CD14-positive monocyte (primary cell): ENCODE measurements at regions not wholly inside any gene's neighbourhood (a gene's known extent, or its start where the extent isn't known, plus 50 kb on each side); places are given as distances from the start of the nearest gene placed in this dataset.

Source experiments
- DNase-seq, 3 donors: peaks; one replicate each; pipeline ENCODE4 v3.0.0-alpha.2; 2011 to 2022
- H2AFZ ChIP-seq: 2 replicates; pipeline ENCODE4 v1.6.0; 2012; ENCODE audit warnings: mild to moderate bottlenecking, low read depth, low read length, inconsistent platforms; ENCODE audit not compliant: insufficient read depth, poor library complexity, severe bottlenecking
- H3K27ac ChIP-seq, 2 donors: 1 replicate in 1 of 2; 2 replicates in 1 of 2; pipeline ENCODE4 v1.5.1; 2012 to 2013; ENCODE audit warnings: low read length in 2 of 2, control low read depth in 1 of 2, inconsistent platforms in 1 of 2, low read depth in 1 of 2, mild to moderate bottlenecking in 1 of 2
- H3K27me3 ChIP-seq, 2 donors: one replicate each; pipeline versions ENCODE4 v1.6.0 to v1.6.1; 2011 to 2013; ENCODE audit warnings: low read length in 2 of 2; ENCODE audit not compliant: control insufficient read depth in 2 of 2, insufficient read depth in 2 of 2
- H3K36me3 ChIP-seq, 2 donors: replicated peaks in 1 of 2; 1 replicate in 1 of 2; 2 replicates in 1 of 2; pipeline versions ENCODE4 v1.5.1 to v1.6.1; 2012 to 2013; ENCODE audit warnings: low read length in 2 of 2, control low read depth in 1 of 2, inconsistent platforms in 1 of 2, mild to moderate bottlenecking in 1 of 2; ENCODE audit not compliant: insufficient read depth in 2 of 2, control insufficient read depth in 1 of 2
- H3K4me1 ChIP-seq, 2 donors: 1 replicate in 1 of 2; 2 replicates in 1 of 2; pipeline versions ENCODE4 v1.5.1 to v1.6.1; 2012 to 2013; ENCODE audit warnings: low read length in 2 of 2, control low read depth in 1 of 2, inconsistent platforms in 1 of 2, mild to moderate bottlenecking in 1 of 2, moderate library complexity in 1 of 2; ENCODE audit not compliant: insufficient read depth in 2 of 2, control insufficient read depth in 1 of 2
- H3K4me2 ChIP-seq: replicated peaks from 2 replicates; pipeline ENCODE3; 2012; ENCODE audit warnings: low read length, moderate library complexity, mild to moderate bottlenecking; ENCODE audit not compliant: poor library complexity, severe bottlenecking; ENCODE audit errors: extremely low read depth
- H3K4me3 ChIP-seq, 3 experiments: fragments of 200-600 bp in 1 of 3; sonication (generic) in 1 of 3; replicated peaks in 1 of 3; 1 replicate in 2 of 3; 2 replicates in 1 of 3; pipeline ENCODE4 v1.5.1; 2011 to 2013; ENCODE audit warnings: low read length in 3 of 3, mild to moderate bottlenecking in 3 of 3, control low read depth in 2 of 3, low read depth in 2 of 3, inconsistent platforms in 1 of 3, moderate library complexity in 1 of 3
- H3K79me2 ChIP-seq: 2 replicates; pipeline ENCODE4 v1.6.0; 2012; ENCODE audit warnings: mild to moderate bottlenecking, control low read depth, inconsistent platforms, low read length, moderate library complexity; ENCODE audit not compliant: insufficient read depth
- H3K9ac ChIP-seq: 2 replicates; pipeline ENCODE4 v1.6.0; 2017; ENCODE audit warnings: low read length, mild to moderate bottlenecking; ENCODE audit not compliant: insufficient read depth, poor library complexity, severe bottlenecking
- H3K9me3 ChIP-seq, 2 donors: replicated peaks in 1 of 2; 1 replicate in 1 of 2; 2 replicates in 1 of 2; pipeline versions ENCODE4 v1.5.1 to v1.6.1; 2012 to 2013; ENCODE audit warnings: low read length in 2 of 2, control low read depth in 1 of 2; ENCODE audit not compliant: control insufficient read depth in 1 of 2, insufficient read depth in 1 of 2
- H4K20me1 ChIP-seq: 2 replicates; pipeline ENCODE4 v1.6.0; 2012; ENCODE audit warnings: mild to moderate bottlenecking, low read length, control low read depth, moderate library complexity; ENCODE audit not compliant: insufficient read depth
- H3K27ac Mint-ChIP-seq, 7 donors: one replicate each; pipeline ENCODE4 v1.8.0; 2020; ENCODE audit warnings: mild to moderate bottlenecking in 7 of 7, mixed read lengths in 7 of 7, moderate library complexity in 6 of 7, inconsistent platforms in 2 of 7
- H3K27me3 Mint-ChIP-seq, 3 donors: one replicate each; pipeline ENCODE4 v1.8.0; 2021 to 2022; ENCODE audit warnings: low read depth in 3 of 3, mild to moderate bottlenecking in 3 of 3, mixed read lengths in 3 of 3, moderate library complexity in 3 of 3, inconsistent platforms in 1 of 3
- H3K36me3 Mint-ChIP-seq, 2 donors: one replicate each; pipeline ENCODE4 v1.8.0; 2020; ENCODE audit warnings: mixed read lengths in 2 of 2, inconsistent platforms in 1 of 2, mild to moderate bottlenecking in 1 of 2
- H3K4me1 Mint-ChIP-seq: one replicate; pipeline ENCODE4 v1.8.0; 2020; ENCODE audit warnings: mild to moderate bottlenecking, mixed read lengths
- H3K4me3 Mint-ChIP-seq, 2 donors: one replicate each; pipeline ENCODE4 v1.8.0; 2020; ENCODE audit warnings: mild to moderate bottlenecking in 2 of 2, mixed read lengths in 2 of 2, moderate library complexity in 1 of 2
- H3K9me3 Mint-ChIP-seq, 7 donors: one replicate each; pipeline ENCODE4 v1.8.0; 2020 to 2022; ENCODE audit warnings: mixed read lengths in 7 of 7, mild to moderate bottlenecking in 6 of 7, moderate library complexity in 6 of 7, inconsistent platforms in 2 of 7
- WGBS: methylation state at CpG from one replicate; pipeline ENCODE4 v1.1.5; 2013; ENCODE audit warnings: missing lambda C conversion rate; ENCODE audit not compliant: insufficient coverage; 5-methylcytosine and 5-hydroxymethylcytosine counted together
- intact Hi-C, 2 donors: fragments of 100-400 bp; cut with micrococcal nuclease; formaldehyde crosslinking; loops; one replicate each; pipeline versions ENCODE4 v1.15.0 to v1.15.1; 2023
- TF ChIP-seq, protein P1 (sequence below): fragments of 200-600 bp; IDR thresholded peaks from one replicate; pipeline ENCODE4 v1.8.0; 2022; ENCODE audit warnings: antibody characterized with exemption, mild to moderate bottlenecking

DNA sequence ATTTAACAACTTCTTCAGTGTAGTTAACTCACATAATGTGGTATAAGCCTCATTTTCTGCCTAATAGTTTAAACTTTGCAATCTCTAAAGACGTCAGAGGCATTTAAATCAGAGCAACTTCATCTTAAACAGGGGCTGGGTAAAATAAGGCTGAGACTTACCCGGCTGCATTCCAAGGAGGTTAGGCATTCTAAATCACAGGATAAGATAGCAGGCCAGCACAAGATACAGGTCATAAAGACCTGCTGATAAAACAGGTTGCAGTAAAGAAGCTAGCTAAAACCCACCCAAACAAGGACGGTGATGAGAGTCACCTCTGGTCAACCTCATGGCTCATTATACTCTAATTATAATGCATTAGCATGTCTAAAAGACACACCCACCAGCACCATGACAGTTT lies 115.6 kb upstream of the PKP2 start:
- Mint-ChIP-seq H3K27ac (no peak overlapping the region), H3K4me3 (no peak overlapping the region), H3K4me1 (no peaks in the 10 kb centered on the region), H3K27me3 (peaks cover 0 to 2% (median 2%) of the 10 kb centered on the region in 3 donors), H3K36me3 (no peaks in the 10 kb centered on the region), H3K9me3 (peaks cover 10 to 20% (median 18%) of the 10 kb centered on the region in 7 donors)
- H3K79me2 ChIP-seq = no peaks in the 10 kb centered on the region
- H3K4me3 ChIP-seq = no peak overlapping the region
- intact Hi-C loops = no loop called here
- no peaks in the 10 kb centered on the region for H3K27me3 ChIP-seq
- H3K4me2 ChIP-seq = no peak overlapping the region
- H3K36me3 ChIP-seq = no peaks in the 10 kb centered on the region
- peaks cover 12 to 21% of the 10 kb centered on the region in 2 donors for H3K9me3 ChIP-seq
- H4K20me1 ChIP-seq = no peaks in the 10 kb centered on the region
- no peak for DNase-seq
- 60% methylated on average over 1 of the region's 3 CpGs for WGBS
- TF ChIP-seq, protein P1, sequence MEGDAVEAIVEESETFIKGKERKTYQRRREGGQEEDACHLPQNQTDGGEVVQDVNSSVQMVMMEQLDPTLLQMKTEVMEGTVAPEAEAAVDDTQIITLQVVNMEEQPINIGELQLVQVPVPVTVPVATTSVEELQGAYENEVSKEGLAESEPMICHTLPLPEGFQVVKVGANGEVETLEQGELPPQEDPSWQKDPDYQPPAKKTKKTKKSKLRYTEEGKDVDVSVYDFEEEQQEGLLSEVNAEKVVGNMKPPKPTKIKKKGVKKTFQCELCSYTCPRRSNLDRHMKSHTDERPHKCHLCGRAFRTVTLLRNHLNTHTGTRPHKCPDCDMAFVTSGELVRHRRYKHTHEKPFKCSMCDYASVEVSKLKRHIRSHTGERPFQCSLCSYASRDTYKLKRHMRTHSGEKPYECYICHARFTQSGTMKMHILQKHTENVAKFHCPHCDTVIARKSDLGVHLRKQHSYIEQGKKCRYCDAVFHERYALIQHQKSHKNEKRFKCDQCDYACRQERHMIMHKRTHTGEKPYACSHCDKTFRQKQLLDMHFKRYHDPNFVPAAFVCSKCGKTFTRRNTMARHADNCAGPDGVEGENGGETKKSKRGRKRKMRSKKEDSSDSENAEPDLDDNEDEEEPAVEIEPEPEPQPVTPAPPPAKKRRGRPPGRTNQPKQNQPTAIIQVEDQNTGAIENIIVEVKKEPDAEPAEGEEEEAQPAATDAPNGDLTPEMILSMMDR = no peak
- H2AFZ ChIP-seq = no peak overlapping the region
- H3K9ac ChIP-seq = no peak overlapping the region
- no peak overlapping the region for H3K27ac ChIP-seq
- no peaks in the 10 kb centered on the region for H3K4me1 ChIP-seq

DNA sequence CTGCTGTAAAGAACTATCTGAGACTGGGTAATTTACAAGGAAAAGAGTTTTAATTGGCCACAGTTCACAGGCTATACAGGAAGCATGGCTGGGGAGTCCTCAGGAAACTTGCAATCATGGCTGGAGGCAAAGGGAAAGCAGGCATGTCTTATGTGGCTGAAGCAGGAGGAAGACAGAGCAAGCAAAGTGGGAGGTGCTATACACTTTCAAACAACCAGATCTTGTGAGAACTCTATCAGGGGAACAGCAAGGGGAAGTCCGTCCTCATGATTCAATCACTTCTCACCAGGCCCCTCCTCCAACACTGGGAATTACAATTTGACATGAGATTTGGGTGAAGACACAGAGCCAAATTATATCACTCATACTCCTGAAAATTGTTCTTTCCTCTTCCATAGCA lies 109.5 kb upstream of the PKP2 start:
- Mint-ChIP-seq H3K9me3 (peaks cover 2 to 16% (median 12%) of the 10 kb centered on the region in 7 donors), H3K4me3 (no peak overlapping the region), H3K4me1 (no peaks in the 10 kb centered on the region), H3K27ac (no peak overlapping the region), H3K36me3 (no peaks in the 10 kb centered on the region), H3K27me3 (peaks cover 0 to 2% (median 0%) of the 10 kb centered on the region in 3 donors)
- DNase-seq = no peak
- Histone ChIP-seq H4K20me1 (no peaks in the 10 kb centered on the region), H3K9me3 (peaks cover 2 to 5% of the 10 kb centered on the region in 2 donors), H3K36me3 (no peaks in the 10 kb centered on the region), H3K4me1 (no peaks in the 10 kb centered on the region), H3K4me3 (no peak overlapping the region), H3K27ac (no peak overlapping the region), H2AFZ (no peak overlapping the region), H3K27me3 (no peaks in the 10 kb centered on the region), H3K9ac (no peak overlapping the region), H3K4me2 (no peak overlapping the region), H3K79me2 (no peaks in the 10 kb centered on the region)
- intact Hi-C loops = no loop called here
- TF ChIP-seq, protein P1 = no peak
- WGBS = no CpG with 5 or more reads among the region's 1 CpG
